Right lobe of liver (tissue), 4 donors: ENCODE measurements at regions not wholly inside any gene's neighbourhood (a gene's known extent, or its start where the extent isn't known, plus 50 kb on each side); places are given as distances from the start of the nearest gene placed in this dataset.

Experiments used
- CTCF ChIP-seq, 4 donors: fragments of 200-600 bp in 3 of 4; fragments of 450-650 bp in 1 of 4; IDR thresholded peaks; one replicate each; pipeline versions ENCODE4 v1.5.1 to v1.8.0; 2016 to 2022; ENCODE audit warnings: antibody characterized with exemption in 4 of 4, mild to moderate bottlenecking in 2 of 4
- POLR2A ChIP-seq: fragments of 450-650 bp; IDR thresholded peaks from one replicate; pipeline ENCODE4 v1.6.1; 2017; ENCODE audit warnings: antibody characterized with exemption, mild to moderate bottlenecking
- donor health status: DM: no; HTN: no; CAD: no.
- donor health status: DM: no; HTN: no; CAD: no.
- donor health status: DM: no; HTN: yes; CAD: no.

- TF ChIP-seq CTCF (IDR thresholded peaks at IDR 0.05) (no peak), POLR2A (no peak)
Measured at GRCh38 chr7:88509341-88509740, 202.6 kb upstream of the STEAP4 start.
